GM12874 (cell line): ENCODE measurements at regions not wholly inside any gene's neighbourhood (a gene's known extent, or its start where the extent isn't known, plus 50 kb on each side); places are given as distances from the start of the nearest gene placed in this dataset.

ENCODE experiments used
- TF ChIP-seq, protein P1 (sequence below): IDR thresholded peaks from 2 replicates; pipeline ENCODE4 v1.5.1; 2011; ENCODE audit warnings: low read depth, mild to moderate bottlenecking, control low read depth, low read length, moderate library complexity; ENCODE audit not compliant: insufficient read depth

GRCh38 chr2:239835056-239835455 is 190.1 kb downstream of the NDUFA10 start:
- TF ChIP-seq, protein P1, sequence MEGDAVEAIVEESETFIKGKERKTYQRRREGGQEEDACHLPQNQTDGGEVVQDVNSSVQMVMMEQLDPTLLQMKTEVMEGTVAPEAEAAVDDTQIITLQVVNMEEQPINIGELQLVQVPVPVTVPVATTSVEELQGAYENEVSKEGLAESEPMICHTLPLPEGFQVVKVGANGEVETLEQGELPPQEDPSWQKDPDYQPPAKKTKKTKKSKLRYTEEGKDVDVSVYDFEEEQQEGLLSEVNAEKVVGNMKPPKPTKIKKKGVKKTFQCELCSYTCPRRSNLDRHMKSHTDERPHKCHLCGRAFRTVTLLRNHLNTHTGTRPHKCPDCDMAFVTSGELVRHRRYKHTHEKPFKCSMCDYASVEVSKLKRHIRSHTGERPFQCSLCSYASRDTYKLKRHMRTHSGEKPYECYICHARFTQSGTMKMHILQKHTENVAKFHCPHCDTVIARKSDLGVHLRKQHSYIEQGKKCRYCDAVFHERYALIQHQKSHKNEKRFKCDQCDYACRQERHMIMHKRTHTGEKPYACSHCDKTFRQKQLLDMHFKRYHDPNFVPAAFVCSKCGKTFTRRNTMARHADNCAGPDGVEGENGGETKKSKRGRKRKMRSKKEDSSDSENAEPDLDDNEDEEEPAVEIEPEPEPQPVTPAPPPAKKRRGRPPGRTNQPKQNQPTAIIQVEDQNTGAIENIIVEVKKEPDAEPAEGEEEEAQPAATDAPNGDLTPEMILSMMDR: no peak

DNA sequence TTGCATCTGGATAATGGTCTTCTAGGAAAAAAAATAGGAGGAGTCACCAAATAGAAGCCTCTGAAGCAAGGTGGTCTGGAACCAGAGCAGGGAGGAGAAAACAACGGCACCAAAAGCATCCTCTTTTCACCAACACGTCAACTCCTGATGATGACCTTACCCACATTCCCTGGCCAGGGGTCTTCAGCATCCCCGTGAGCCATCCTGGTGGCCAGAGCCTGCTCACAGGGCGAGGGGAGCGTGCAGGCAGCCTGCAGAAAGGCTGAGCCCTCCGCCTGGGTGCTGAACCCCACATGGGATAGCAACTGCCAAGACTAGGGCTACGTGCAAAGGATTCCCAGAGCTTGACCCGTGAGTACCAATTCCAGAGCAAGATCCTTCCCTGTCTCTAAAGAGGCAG is 191.0 kb downstream of the NDUFA10 start:
- TF ChIP-seq, protein P1: no peak

DNA sequence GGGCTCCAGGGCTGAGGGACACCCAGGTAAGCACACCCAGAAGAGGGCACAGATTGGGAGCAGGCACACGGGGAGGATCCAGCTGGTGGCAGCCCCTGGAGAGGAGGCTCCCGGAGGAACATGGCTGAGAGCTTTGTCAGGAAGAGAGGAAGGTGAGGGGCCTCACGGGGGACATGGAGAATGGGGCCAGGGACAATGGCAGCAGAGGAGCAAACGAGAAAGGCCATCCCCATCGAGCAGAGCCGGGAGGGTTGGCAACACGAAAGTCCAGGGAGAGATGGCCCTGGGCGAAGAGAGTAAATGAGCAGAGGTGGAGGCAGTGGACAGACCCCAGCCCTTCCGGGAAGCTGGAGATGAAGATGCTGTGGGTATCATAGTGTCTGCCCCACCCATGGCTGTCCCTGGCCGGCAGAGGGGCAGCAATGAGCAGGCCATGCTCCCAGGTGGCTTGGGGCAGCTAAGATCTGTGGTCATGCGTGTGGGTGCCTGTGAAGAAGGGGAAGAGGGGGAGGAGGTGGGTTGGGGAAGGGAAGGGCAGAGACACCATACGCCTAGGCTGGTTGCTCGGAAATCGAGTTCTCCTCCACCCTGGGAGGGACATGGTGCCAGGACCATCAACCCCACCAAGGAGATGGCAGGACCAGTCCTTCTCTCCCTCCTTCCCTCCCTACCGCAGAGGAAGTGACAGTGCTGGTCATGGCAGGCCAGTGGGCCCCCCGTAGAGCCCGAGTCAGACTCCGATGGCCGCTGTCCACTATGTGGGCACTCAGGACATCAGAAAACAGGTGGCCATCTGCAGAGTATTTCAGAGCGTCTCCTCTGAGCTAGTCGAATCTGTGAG is 191.7 kb downstream of the NDUFA10 start:
- TF ChIP-seq, protein P1: no peak

GRCh38 chr2:239832490-239833268 is 192.5 kb downstream of the NDUFA10 start:
- TF ChIP-seq, protein P1: no peak

GRCh38 chr2:239831861-239832489 is 193.2 kb downstream of the NDUFA10 start:
- TF ChIP-seq, protein P1: no peak

DNA sequence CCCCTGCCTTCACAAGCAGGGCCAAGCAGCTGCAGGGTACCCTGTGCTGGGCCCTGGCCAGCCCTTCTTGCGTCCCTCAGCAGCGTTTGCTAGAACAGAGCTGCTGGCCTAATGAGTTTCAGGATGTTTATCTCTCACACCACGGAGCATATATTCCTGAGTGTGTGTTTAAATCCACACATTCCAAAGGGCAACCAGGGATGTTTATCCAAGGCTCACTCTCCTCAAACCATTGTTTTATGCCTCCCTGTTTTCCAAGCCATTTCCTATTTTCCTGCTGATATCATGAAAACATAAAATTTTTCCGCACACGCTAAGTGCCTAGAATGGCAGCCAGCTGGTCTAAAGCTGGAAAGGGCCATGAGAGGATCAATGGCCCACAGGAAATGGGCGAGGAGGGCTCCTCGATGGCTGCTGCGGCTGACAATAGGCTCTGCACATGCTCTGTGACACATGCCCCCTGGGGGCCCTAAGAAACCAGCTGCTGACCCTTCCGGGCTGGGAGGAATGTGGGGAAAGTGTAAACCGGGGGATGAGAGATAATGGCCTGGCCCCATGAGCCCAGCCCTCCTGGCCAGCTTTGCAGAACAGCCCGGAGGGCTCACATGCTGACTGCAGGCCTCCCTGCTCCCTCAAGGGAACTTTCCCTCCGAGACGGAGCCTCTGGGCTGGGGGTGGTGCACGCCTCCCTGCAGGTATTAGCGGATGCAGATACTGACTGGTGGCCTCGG is 194.0 kb downstream of the NDUFA10 start:
- TF ChIP-seq, protein P1: no peak
